Mucosa of descending colon (tissue), 3 donors: ENCODE measurements at regions not wholly inside any gene's neighbourhood (a gene's known extent, or its start where the extent isn't known, plus 50 kb on each side); places are given as distances from the start of the nearest gene placed in this dataset.

Experiments
- ATAC-seq: fragments of 200-7000 bp; cut with Tn5 transposase; one replicate; pipeline ENCODE4 v1.9.1; 2020; ENCODE audit warnings: mild to moderate bottlenecking, moderate library complexity
- DNase-seq, 3 donors: peaks; one replicate each; pipeline ENCODE4 v3.0.0-alpha.2; 2020
- H3K36me3 ChIP-seq: fragments of 200-600 bp; one replicate; pipeline ENCODE4 v1.8.0; 2021; ENCODE audit warnings: low read depth, mild to moderate bottlenecking
- H3K4me1 ChIP-seq: fragments of 200-600 bp; one replicate; pipeline ENCODE4 v1.8.0; 2021; ENCODE audit warnings: low read depth, mild to moderate bottlenecking
- H3K4me3 ChIP-seq: fragments of 200-600 bp; one replicate; pipeline ENCODE4 v1.8.0; 2021; ENCODE audit warnings: mild to moderate bottlenecking
- H3K9me3 ChIP-seq: fragments of 200-600 bp; one replicate; pipeline ENCODE4 v1.8.0; 2021; ENCODE audit warnings: mild to moderate bottlenecking
- CTCF ChIP-seq: fragments of 200-600 bp; IDR thresholded peaks from one replicate; pipeline ENCODE4 v1.8.0; 2022; ENCODE audit warnings: antibody characterized with exemption, mild to moderate bottlenecking
- intact Hi-C, 2 donors: fragments of 100-400 bp; cut with DNase I in 1 of 2; cut with micrococcal nuclease in 1 of 2; formaldehyde crosslinking; loops; one replicate each; pipeline versions ENCODE4 v1.11.0 to v1.11.1; 2022; cut with DNase I, micrococcal nuclease
- donor health status: DM: no; HTN: no; CAD: no; lungs with moderate emphysema.
- donor health status: DM: no; HTN: no; CAD: no.
- donor health status: DM: no; HTN: yes; CAD: no.

GRCh38 chr9:30851600-30851999 is 1532.8 kb upstream of the ACO1 start:
- DNase-seq = no peak
- intact Hi-C loops = no loop called here
- no peak for ATAC-seq
- H3K4me3 ChIP-seq = no peak overlapping the region
- TF ChIP-seq CTCF = no peak
- no peaks in the 10 kb centered on the region for H3K4me1 ChIP-seq
- no peaks in the 10 kb centered on the region for H3K9me3 ChIP-seq
- no peaks in the 10 kb centered on the region for H3K36me3 ChIP-seq

GRCh38 chr9:30900706-30901105 is 1483.7 kb upstream of the ACO1 start:
- intact Hi-C loops = no loop called here
- no peaks in the 10 kb centered on the region for H3K36me3 ChIP-seq
- H3K4me1 ChIP-seq = no peaks in the 10 kb centered on the region
- DNase-seq (no peak), ATAC-seq (no peak)
- no peaks in the 10 kb centered on the region for H3K9me3 ChIP-seq
- TF ChIP-seq CTCF = no peak
- no peak overlapping the region for H3K4me3 ChIP-seq

- ATAC-seq (no peak), DNase-seq (no peak)
- no peak for TF ChIP-seq CTCF
- no peaks in the 10 kb centered on the region for H3K4me1 ChIP-seq
- no peaks in the 10 kb centered on the region for H3K36me3 ChIP-seq
- H3K4me3 ChIP-seq = no peak overlapping the region
- H3K9me3 ChIP-seq = no peaks in the 10 kb centered on the region
- intact Hi-C loops = no loop called here
These were observed 1471.1 kb upstream of the ACO1 start for GRCh38 chr9:30913331-30913730.

- no peak for ATAC-seq
- no peak for TF ChIP-seq CTCF
- Histone ChIP-seq H3K4me3 (no peak overlapping the region), H3K36me3 (no peaks in the 10 kb centered on the region), H3K4me1 (no peaks in the 10 kb centered on the region), H3K9me3 (no peaks in the 10 kb centered on the region)
- intact Hi-C loops = no loop called here
- DNase-seq = no peak
These were observed 1469.0 kb upstream of the ACO1 start for GRCh38 chr9:30915451-30915850.

GRCh38 chr9:30925126-30925525 is 1459.3 kb upstream of the ACO1 start:
- ATAC-seq (no peak), DNase-seq (no peak)
- no peak for TF ChIP-seq CTCF
- no peaks in the 10 kb centered on the region for H3K36me3 ChIP-seq
- no peaks in the 10 kb centered on the region for H3K4me1 ChIP-seq
- H3K4me3 ChIP-seq = no peak overlapping the region
- H3K9me3 ChIP-seq = no peaks in the 10 kb centered on the region
- intact Hi-C loops = no loop called here

GRCh38 chr9:30925635-30926034 is 1458.8 kb upstream of the ACO1 start:
- no peaks in the 10 kb centered on the region for H3K36me3 ChIP-seq
- no peaks in the 10 kb centered on the region for H3K4me1 ChIP-seq
- no peak overlapping the region for H3K4me3 ChIP-seq
- ATAC-seq = no peak
- no peak for TF ChIP-seq CTCF
- no peaks in the 10 kb centered on the region for H3K9me3 ChIP-seq
- intact Hi-C loops = no loop called here
- no peak for DNase-seq
